ENCODE measurements at regions not wholly inside any gene's neighbourhood (a gene's known extent, or its start where the extent isn't known, plus 50 kb on each side); places are given as distances from the start of the nearest gene placed in this dataset.

- ChIA-PET POLR2A (no interaction called here), CTCF (interaction anchor here (0.8 kb wide), 1 partner anchor 13 kb away, joined by 4 read pairs; no protein-coding TSS in a partner anchor)
- Histone ChIP-seq H3K4me3 (ENCODE audit: low read depth, low read length) (no peak overlapping the region), H3K36me3 (ENCODE audit: control insufficient read depth, insufficient read depth, low read length) (no peaks in the 10 kb centered on the region), H3K27me3 (ENCODE audit: control insufficient read depth, insufficient read depth, low read length) (no peaks in the 10 kb centered on the region)
- no peak for TF ChIP-seq CTCF (IDR thresholded peaks at IDR 0.05; ENCODE audit: insufficient read depth, low read depth, low read length)
- DNase-seq (ENCODE audit: low read depth) = no peak
Measured at GRCh38 chr6:106750142-106750918, 121.0 kb downstream of the QRSL1 start.

- DNase-seq (ENCODE audit: low read depth) = no peak
- Histone ChIP-seq H3K36me3 (ENCODE audit: control insufficient read depth, insufficient read depth, low read length) (no peaks in the 10 kb centered on the region), H3K27me3 (ENCODE audit: control insufficient read depth, insufficient read depth, low read length) (no peaks in the 10 kb centered on the region), H3K4me3 (ENCODE audit: low read depth, low read length) (no peak overlapping the region)
- no peak for TF ChIP-seq CTCF (IDR thresholded peaks at IDR 0.05; ENCODE audit: insufficient read depth, low read depth, low read length)
- POLR2A ChIA-PET = no interaction called here
- CTCF ChIA-PET = interaction anchor here (1.5 kb wide), 1 partner anchor 22 kb away, joined by 3 read pairs; no protein-coding TSS in a partner anchor
Measured at GRCh38 chr6:106749609-106750008, 120.2 kb downstream of the QRSL1 start.

- CTCF ChIA-PET = interaction anchor here (0.9 to 1.5 kb wide), 2 partner anchors 19 to 21 kb away, joined by 3 read pairs; no protein-coding TSS in a partner anchor
- DNase-seq (ENCODE audit: low read depth) = no peak
- H3K27me3 ChIP-seq (ENCODE audit: control insufficient read depth, insufficient read depth, low read length) = no peaks in the 10 kb centered on the region
- TF ChIP-seq CTCF (IDR thresholded peaks at IDR 0.05; ENCODE audit: insufficient read depth, low read depth, low read length) = no peak
- POLR2A ChIA-PET = no interaction called here
- no peaks in the 10 kb centered on the region for H3K36me3 ChIP-seq (ENCODE audit: control insufficient read depth, insufficient read depth, low read length)
- H3K4me3 ChIP-seq (ENCODE audit: low read depth, low read length) = no peak overlapping the region
Measured at GRCh38 chr6:106748547-106749207, 119.3 kb downstream of the QRSL1 start.

- ChIA-PET CTCF (interaction anchor here (1.0 kb wide), 1 partner anchor 58 kb away, joined by 3 read pairs; no protein-coding TSS in a partner anchor), POLR2A (no interaction called here)
- no peaks in the 10 kb centered on the region for H3K36me3 ChIP-seq (ENCODE audit: control insufficient read depth, insufficient read depth, low read length)
- no peak for DNase-seq (ENCODE audit: low read depth)
- no peak overlapping the region for H3K4me3 ChIP-seq (ENCODE audit: low read depth, low read length)
- no peak for TF ChIP-seq CTCF (IDR thresholded peaks at IDR 0.05; ENCODE audit: insufficient read depth, low read depth, low read length)
- no peaks in the 10 kb centered on the region for H3K27me3 ChIP-seq (ENCODE audit: control insufficient read depth, insufficient read depth, low read length)
Measured at GRCh38 chr6:106747139-106747538, 117.8 kb downstream of the QRSL1 start.

- DNase-seq (ENCODE audit: low read depth) = peak; percentile 1
Measured at GRCh38 chr6:106746652-106747051, 117.3 kb downstream of the QRSL1 start.

More at GRCh38 chr6:106746652-106747051, 117.3 kb downstream of the QRSL1 start:
- Histone ChIP-seq H3K4me3 (ENCODE audit: low read depth, low read length) (no peak overlapping the region), H3K27me3 (ENCODE audit: control insufficient read depth, insufficient read depth, low read length) (no peaks in the 10 kb centered on the region), H3K36me3 (ENCODE audit: control insufficient read depth, insufficient read depth, low read length) (no peaks in the 10 kb centered on the region)
- POLR2A ChIA-PET = no interaction called here
- CTCF ChIA-PET = interaction anchor here (1.0 kb wide), 1 partner anchor 59 kb away, joined by 3 read pairs; no protein-coding TSS in a partner anchor
- TF ChIP-seq CTCF (IDR thresholded peaks at IDR 0.05; ENCODE audit: insufficient read depth, low read depth, low read length) = no peak
